Fibroblast of skin of back (primary cell): ENCODE measurements at regions not wholly inside any gene's neighbourhood (a gene's known extent, or its start where the extent isn't known, plus 50 kb on each side); places are given as distances from the start of the nearest gene placed in this dataset.

Experiments
- DNase-seq: peaks from one replicate; pipeline ENCODE4 v3.0.0-alpha.2; 2013

- DNase-seq, result no peak
Measured at GRCh38 chr12:128137140-128137539, 129.8 kb upstream of the TMEM132C start.

- DNase-seq, result peak; percentile 4
Measured at GRCh38 chr12:128138125-128138524, 128.8 kb upstream of the TMEM132C start.

- peak; percentile 49 for DNase-seq
Measured at GRCh38 chr12:128140551-128140950, 126.4 kb upstream of the TMEM132C start.

GRCh38 chr12:128150961-128151360 is 116.0 kb upstream of the TMEM132C start:
- no peak for DNase-seq

- no peak for DNase-seq
Measured at GRCh38 chr12:128155571-128155970, 111.4 kb upstream of the TMEM132C start.

GRCh38 chr12:128163086-128163485 is 103.9 kb upstream of the TMEM132C start:
- DNase-seq, result no peak

- no peak for DNase-seq
Measured at GRCh38 chr12:128164533-128164932, 102.4 kb upstream of the TMEM132C start.

GRCh38 chr12:128165387-128165786 is 101.6 kb upstream of the TMEM132C start:
- DNase-seq, result no peak

GRCh38 chr12:128168273-128168672 is 98.7 kb upstream of the TMEM132C start:
- DNase-seq, result no peak

- DNase-seq, result no peak
Measured at GRCh38 chr12:128170181-128170580, 96.8 kb upstream of the TMEM132C start.

GRCh38 chr12:128178565-128178964 is 88.4 kb upstream of the TMEM132C start:
- DNase-seq, result no peak

- DNase-seq, result peak; percentile 12
Measured at GRCh38 chr12:128178966-128179365, 88.0 kb upstream of the TMEM132C start.

GRCh38 chr12:128180166-128180565 is 86.8 kb upstream of the TMEM132C start:
- no peak for DNase-seq

GRCh38 chr12:128190052-128190451 is 76.9 kb upstream of the TMEM132C start:
- DNase-seq, result no peak

GRCh38 chr12:128190614-128191013 is 76.4 kb upstream of the TMEM132C start:
- no peak for DNase-seq

GRCh38 chr12:128191380-128191779 is 75.6 kb upstream of the TMEM132C start:
- no peak for DNase-seq

- no peak for DNase-seq
Measured at GRCh38 chr12:128204711-128205110, 62.3 kb upstream of the TMEM132C start.

- DNase-seq, result no peak
Measured at GRCh38 chr12:128205145-128205544, 61.8 kb upstream of the TMEM132C start.

- no peak for DNase-seq
Measured at GRCh38 chr12:128205758-128206157, 61.2 kb upstream of the TMEM132C start.
